Stimulated activated memory B cell treated with anti-CD40 and anti-IgM and Interleukin-4, amounts not matched to agents 10 μg/mL and 1 μg/mL and 100 μg/mL, for 72 hours (primary cell): ENCODE measurements at regions not wholly inside any gene's neighbourhood (a gene's known extent, or its start where the extent isn't known, plus 50 kb on each side); places are given as distances from the start of the nearest gene placed in this dataset.
"Not testable (repeated sequence)": the region's sequence is repeated elsewhere in the genome, so short reads cannot be mapped to it uniquely, and the experiment has no call there.

ENCODE experiments used
- ATAC-seq: fragments of 150-1000 bp; cut with Tn5 transposase; 2 replicates; pipeline ENCODE4 v1.10.0; 2021
- H3K27ac Mint-ChIP-seq: one replicate; pipeline ENCODE4 v1.8.0; 2022; ENCODE audit warnings: mild to moderate bottlenecking, mixed read lengths
- H3K27me3 Mint-ChIP-seq: one replicate; pipeline ENCODE4 v1.8.0; 2022; ENCODE audit warnings: mixed read lengths
- H3K36me3 Mint-ChIP-seq: one replicate; pipeline ENCODE4 v1.8.0; 2022; ENCODE audit warnings: mixed read lengths
- H3K4me1 Mint-ChIP-seq: one replicate; pipeline ENCODE4 v1.8.0; 2022; ENCODE audit warnings: mixed read lengths
- H3K4me3 Mint-ChIP-seq: one replicate; pipeline ENCODE4 v1.8.0; 2022; ENCODE audit warnings: mild to moderate bottlenecking, moderate library complexity, mixed read lengths
- H3K9me3 Mint-ChIP-seq: one replicate; pipeline ENCODE4 v1.8.0; 2022; ENCODE audit warnings: mixed read lengths

DNA sequence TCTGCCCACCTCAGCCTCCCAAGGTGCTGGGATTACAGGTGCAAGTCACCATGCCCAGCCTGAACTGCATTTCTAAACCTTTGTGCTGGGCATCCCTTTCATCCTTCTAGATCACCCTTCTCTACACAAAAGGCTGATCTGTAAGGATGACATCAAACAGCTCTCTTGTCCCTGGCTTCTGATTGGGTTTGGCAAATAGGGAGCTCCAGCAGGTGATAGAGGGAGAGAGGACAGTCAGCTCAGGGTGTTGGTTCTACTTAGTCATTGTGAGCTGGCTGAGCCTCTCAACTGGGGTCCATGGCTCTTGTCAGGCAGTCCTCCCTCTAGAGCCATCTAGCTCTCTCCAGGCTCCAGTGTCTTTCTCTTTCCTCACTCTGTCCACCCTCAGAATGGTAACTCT, 237.6 kb upstream of the JARID2 start:
- H3K4me1 Mint-ChIP-seq, result peaks cover 7% of the 10 kb centered on the region
- H3K27me3 Mint-ChIP-seq, result no peaks in the 10 kb centered on the region
- no peaks in the 10 kb centered on the region for H3K36me3 Mint-ChIP-seq
- ATAC-seq, result no peak
- H3K27ac Mint-ChIP-seq, result no peak overlapping the region
- no peak overlapping the region for H3K4me3 Mint-ChIP-seq
- no peaks in the 10 kb centered on the region for H3K9me3 Mint-ChIP-seq

DNA sequence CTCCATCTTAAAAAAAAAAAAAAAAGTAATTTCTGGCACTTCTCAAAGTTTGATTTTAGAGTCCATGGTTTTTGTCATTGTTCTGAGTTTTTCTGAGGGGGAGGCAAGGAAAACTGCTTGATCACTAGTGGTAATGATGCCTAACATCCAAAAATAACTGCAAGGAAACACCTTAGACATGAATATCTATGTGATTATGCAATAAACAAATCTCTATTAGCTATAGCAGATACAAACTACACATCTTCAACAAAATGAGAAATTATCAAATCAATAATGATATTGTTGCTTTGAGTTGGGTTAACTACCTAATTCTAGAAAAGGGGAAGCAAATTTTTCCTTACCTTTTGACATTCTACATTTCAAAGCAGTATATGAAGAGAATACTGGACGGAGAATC, 230.9 kb upstream of the JARID2 start:
- no peaks in the 10 kb centered on the region for H3K9me3 Mint-ChIP-seq
- ATAC-seq, result no peak
- H3K4me1 Mint-ChIP-seq, result peaks cover 16% of the 10 kb centered on the region
- H3K27ac Mint-ChIP-seq, result no peak overlapping the region
- H3K36me3 Mint-ChIP-seq, result no peaks in the 10 kb centered on the region
- no peaks in the 10 kb centered on the region for H3K27me3 Mint-ChIP-seq
- H3K4me3 Mint-ChIP-seq, result no peak overlapping the region

DNA sequence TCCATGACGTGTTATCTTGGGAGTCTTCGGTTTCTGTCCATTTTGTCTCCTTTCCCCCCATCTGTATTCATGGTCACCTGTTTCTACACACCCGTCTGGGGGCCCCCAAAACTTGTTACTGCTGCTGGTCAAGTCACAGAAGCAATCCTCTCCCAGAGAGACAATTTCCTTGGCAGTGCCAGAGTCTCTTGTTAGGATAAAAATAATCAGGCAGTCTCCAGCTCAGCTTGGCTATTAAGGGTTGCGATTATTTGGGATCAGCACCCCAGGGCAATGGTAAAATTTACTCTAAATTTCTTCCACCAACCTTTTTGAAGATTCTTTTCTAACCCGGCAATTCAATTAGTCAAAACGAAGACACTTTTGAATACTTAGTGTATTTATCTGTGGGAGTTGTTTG, 229.1 kb upstream of the JARID2 start:
- Mint-ChIP-seq H3K27ac (no peak overlapping the region), H3K36me3 (no peaks in the 10 kb centered on the region), H3K4me1 (peaks cover 21% of the 10 kb centered on the region), H3K9me3 (no peaks in the 10 kb centered on the region), H3K4me3 (no peak overlapping the region), H3K27me3 (peaks cover 5% of the 10 kb centered on the region)
- ATAC-seq, result no peak

DNA sequence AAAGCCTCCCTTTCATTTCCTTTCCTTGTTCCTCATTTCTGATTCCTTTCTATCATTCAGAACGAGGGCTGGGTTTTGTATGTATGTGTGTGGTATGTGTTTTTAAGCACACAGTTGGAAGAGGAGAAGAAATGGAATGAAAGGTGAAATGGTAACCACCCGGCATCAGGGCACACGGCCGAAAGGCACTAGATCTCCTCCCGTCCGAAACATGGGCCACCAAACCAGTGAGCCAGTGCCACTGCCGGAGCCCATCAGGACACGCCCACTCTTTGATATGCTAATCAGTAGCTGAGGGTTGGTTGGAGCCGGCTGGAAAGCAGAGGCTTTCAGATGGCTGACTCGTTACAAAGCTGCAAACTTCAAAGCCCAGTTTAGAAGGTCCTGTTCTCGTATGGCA, 228.6 kb upstream of the JARID2 start:
- peaks cover 26% of the 10 kb centered on the region for H3K4me1 Mint-ChIP-seq
- H3K36me3 Mint-ChIP-seq, result no peaks in the 10 kb centered on the region
- no peaks in the 10 kb centered on the region for H3K9me3 Mint-ChIP-seq
- no peak overlapping the region for H3K27ac Mint-ChIP-seq
- no peak overlapping the region for H3K4me3 Mint-ChIP-seq
- peaks cover 8% of the 10 kb centered on the region for H3K27me3 Mint-ChIP-seq
- ATAC-seq, result no peak

DNA sequence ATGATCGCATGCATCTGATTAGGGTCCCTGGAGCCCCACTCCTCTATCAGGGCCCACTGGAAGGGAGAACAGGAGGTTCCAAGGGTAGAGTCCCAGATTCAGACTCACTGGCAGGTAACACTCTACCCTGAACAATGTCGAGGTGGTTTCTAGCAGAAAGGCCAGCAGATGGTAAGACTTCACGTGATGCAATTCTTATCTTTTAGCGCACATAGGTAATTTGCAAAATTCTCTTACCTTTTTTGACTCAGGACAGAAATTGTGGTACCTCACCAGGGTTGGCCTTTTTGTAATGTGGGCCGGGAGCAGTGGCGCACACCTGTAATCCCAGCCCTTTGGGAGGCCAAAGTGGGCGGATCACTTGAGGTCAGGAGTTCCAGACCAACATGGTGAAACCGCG, 228.1 kb upstream of the JARID2 start:
- Mint-ChIP-seq H3K4me3 (no peak overlapping the region), H3K9me3 (no peaks in the 10 kb centered on the region), H3K27ac (no peak overlapping the region)

DNA sequence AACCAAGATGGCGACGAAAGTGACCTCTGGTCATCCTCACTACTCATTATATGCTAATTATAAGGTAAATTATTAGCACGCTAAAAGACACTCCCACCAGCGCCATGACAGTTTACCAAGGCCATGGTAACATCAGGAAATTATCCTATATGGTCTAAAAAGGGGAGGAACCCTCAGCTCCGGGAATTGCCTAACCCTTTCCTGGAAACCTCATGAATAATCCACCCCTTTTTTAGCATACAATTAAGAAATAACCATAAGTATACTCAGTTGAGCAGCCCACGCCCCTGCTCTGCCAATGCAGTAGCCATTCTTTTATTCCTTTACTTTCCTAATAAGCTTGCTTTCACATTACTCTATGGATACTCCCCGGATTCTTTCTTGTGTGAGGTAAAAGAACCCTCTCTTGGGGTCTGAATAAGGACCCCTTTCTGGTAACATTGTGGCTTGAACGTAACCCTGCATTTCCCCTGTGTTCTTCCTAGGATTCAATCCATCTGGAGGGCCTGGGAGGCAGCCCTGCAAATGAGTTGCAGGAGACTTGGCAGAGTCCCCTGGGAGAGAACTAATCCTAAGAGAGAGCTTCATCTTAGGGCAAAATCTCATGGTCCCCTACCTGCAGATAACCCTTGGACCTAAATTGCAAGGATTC, 225.6 kb upstream of the JARID2 start:
- peaks cover 8% of the 10 kb centered on the region for H3K27me3 Mint-ChIP-seq
- ATAC-seq, result no peak
- no peak overlapping the region for H3K27ac Mint-ChIP-seq

More for the DNA sequence above, 228.1 kb upstream of the JARID2 start:
- peaks cover 8% of the 10 kb centered on the region for H3K27me3 Mint-ChIP-seq
- ATAC-seq, result no peak
- no peaks in the 10 kb centered on the region for H3K36me3 Mint-ChIP-seq
- peaks cover 27% of the 10 kb centered on the region for H3K4me1 Mint-ChIP-seq

DNA sequence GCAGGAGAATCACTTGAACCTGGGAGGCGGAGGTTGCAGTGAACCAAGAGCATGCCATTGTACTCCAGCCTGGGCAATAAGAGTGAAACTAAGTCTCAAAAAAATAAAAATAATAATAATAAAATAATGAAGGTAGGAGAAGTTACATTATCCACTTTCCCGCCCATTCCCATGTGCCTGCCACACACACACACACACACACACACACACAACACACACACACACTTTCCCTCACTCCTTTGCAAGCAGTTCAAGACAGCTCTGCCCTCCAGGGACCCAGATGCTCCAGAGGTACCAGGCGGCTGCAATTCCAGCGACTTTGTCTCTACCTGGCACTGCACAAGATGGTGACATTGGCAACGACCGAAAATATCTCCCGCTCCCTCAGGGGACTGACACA, 224.8 kb upstream of the JARID2 start:
- no peak for ATAC-seq
- no peak overlapping the region for H3K27ac Mint-ChIP-seq
- no peaks in the 10 kb centered on the region for H3K9me3 Mint-ChIP-seq
- H3K27me3 Mint-ChIP-seq, result peaks cover 8% of the 10 kb centered on the region
- peaks cover 37% of the 10 kb centered on the region for H3K4me1 Mint-ChIP-seq
- H3K4me3 Mint-ChIP-seq, result no peak overlapping the region
- no peaks in the 10 kb centered on the region for H3K36me3 Mint-ChIP-seq

More for the DNA sequence above, 225.6 kb upstream of the JARID2 start:
- H3K4me3 Mint-ChIP-seq, result no peak overlapping the region
- H3K9me3 Mint-ChIP-seq, result no peaks in the 10 kb centered on the region
- no peaks in the 10 kb centered on the region for H3K36me3 Mint-ChIP-seq
- peaks cover 37% of the 10 kb centered on the region for H3K4me1 Mint-ChIP-seq

DNA sequence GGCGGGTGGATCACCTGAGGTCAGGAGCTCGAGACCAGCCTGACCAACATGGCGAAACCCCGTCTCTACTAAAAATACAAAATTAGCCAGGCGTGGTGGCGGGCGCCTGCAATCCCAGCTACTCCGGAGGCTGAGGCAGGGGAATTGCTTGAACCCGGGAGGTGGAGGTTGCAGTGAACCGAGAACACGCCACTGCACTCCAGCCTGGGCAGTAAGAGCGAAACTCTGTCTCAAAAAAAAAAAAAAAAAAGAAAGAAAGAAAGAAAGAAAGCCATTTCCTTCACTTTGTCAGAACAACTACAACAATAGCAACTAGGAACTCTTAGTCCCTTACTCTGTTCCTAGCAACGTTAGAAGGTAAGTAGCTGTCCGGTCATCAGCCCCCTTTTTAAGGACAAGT, 222.9 kb upstream of the JARID2 start:
- H3K4me1 Mint-ChIP-seq, result peaks cover 27% of the 10 kb centered on the region
- peak overlapping the region; percentile 60 for H3K4me3 Mint-ChIP-seq
- not testable (repeated sequence) for H3K27me3 Mint-ChIP-seq, H3K9me3 Mint-ChIP-seq, H3K36me3 Mint-ChIP-seq
- peak; percentile 71 for ATAC-seq
- H3K27ac Mint-ChIP-seq, result peak overlapping the region; percentile 93

DNA sequence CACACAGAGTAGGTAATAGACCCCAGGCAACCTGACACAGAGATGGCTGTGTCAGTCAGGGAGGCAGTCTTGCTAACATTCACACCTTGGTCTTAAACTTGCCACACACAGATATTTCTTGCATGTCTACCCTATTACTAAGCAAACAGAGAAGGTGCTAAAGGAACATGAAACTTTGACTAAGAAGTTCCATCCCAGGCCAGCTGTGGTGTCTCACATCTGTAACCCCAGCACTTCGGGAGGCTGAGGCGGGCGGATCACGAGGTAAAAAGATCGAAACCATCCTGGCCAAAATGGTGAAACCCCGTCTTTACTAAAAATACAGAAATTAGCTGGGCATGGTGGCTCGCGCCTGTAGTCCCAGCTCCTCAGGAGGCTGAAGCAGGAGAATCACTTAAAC, 222.4 kb upstream of the JARID2 start:
- H3K27me3 Mint-ChIP-seq, result peaks cover 8% of the 10 kb centered on the region
- H3K36me3 Mint-ChIP-seq, result no peaks in the 10 kb centered on the region
- H3K27ac Mint-ChIP-seq, result peak overlapping the region; percentile 93
- H3K4me1 Mint-ChIP-seq, result peaks cover 24% of the 10 kb centered on the region
- H3K9me3 Mint-ChIP-seq, result peaks cover 2% of the 10 kb centered on the region
- ATAC-seq, result peak; percentile 94
- H3K4me3 Mint-ChIP-seq, result peak overlapping the region; percentile 60

DNA sequence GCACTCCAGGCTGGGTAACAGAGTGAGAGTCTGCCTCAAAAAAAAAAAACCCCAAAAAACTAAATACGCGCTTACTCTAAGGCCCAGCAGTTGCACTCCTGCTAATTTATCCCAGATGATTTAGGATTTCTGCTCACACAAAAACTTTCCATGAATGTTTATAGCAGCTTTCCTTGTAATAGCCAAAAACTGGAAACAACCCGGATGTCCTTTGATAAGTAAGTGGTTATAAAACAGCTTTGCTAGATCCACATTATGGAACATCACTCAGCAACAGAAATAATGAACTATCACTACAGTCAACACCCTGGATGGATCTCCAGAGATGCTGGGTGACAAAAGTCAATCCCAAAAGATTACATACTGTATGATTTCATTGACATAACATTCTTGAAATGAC, 220.4 kb upstream of the JARID2 start:
- H3K9me3 Mint-ChIP-seq, result peaks cover 2% of the 10 kb centered on the region
- H3K4me1 Mint-ChIP-seq, result peaks cover 21% of the 10 kb centered on the region
- no peak for ATAC-seq
- no peak overlapping the region for H3K4me3 Mint-ChIP-seq
- no peak overlapping the region for H3K27ac Mint-ChIP-seq
- no peaks in the 10 kb centered on the region for H3K36me3 Mint-ChIP-seq
- H3K27me3 Mint-ChIP-seq, result peaks cover 8% of the 10 kb centered on the region

DNA sequence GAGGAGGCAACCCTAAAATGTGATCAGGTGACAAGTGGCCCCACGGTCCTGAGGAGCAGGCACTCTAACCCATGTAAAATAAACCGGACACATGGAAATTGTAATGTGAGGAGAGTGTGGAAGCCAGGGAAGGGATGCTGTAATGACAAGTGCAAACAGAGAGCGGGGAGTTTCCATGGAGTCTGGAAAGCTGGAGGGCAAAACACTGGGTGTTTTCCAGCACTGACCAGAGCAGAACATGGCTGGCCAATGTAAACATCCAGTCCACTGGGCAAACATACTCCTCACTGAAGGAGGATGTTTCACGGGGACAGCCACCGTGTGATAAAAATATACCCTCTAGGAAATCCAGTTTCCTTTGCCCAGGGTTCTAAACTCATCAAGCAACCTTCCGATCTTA, 219.0 kb upstream of the JARID2 start:
- H3K4me3 Mint-ChIP-seq, result no peak overlapping the region
- ATAC-seq, result no peak
- peaks cover 5% of the 10 kb centered on the region for H3K9me3 Mint-ChIP-seq
- H3K27me3 Mint-ChIP-seq, result peaks cover 3% of the 10 kb centered on the region
- H3K36me3 Mint-ChIP-seq, result no peaks in the 10 kb centered on the region
- peaks cover 21% of the 10 kb centered on the region for H3K4me1 Mint-ChIP-seq
- H3K27ac Mint-ChIP-seq, result no peak overlapping the region

DNA sequence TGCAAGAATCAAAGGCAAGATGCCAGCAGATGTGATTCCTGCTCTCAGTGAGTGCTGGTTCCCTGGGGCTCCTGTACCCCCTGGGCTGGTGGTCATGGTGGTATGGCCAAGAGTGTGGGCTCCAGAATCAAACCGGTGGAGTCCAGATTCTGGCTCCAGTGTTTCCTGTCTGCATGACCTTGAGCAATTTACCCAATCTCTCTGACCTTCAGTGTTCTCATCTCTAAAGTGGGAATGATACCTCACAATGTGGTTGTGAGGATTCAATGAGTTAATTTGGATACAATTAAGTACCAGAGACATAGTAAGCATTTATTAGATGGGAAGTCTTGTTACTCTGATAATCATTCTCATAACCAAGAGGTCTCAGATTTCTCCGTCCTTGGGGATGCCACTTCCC, 218.4 kb upstream of the JARID2 start:
- no peak for ATAC-seq
- H3K4me3 Mint-ChIP-seq, result no peak overlapping the region
- H3K9me3 Mint-ChIP-seq, result peaks cover 5% of the 10 kb centered on the region
- peak overlapping the region; percentile 26 for H3K27ac Mint-ChIP-seq
- H3K27me3 Mint-ChIP-seq, result no peaks in the 10 kb centered on the region
- peaks cover 18% of the 10 kb centered on the region for H3K4me1 Mint-ChIP-seq
- no peaks in the 10 kb centered on the region for H3K36me3 Mint-ChIP-seq

DNA sequence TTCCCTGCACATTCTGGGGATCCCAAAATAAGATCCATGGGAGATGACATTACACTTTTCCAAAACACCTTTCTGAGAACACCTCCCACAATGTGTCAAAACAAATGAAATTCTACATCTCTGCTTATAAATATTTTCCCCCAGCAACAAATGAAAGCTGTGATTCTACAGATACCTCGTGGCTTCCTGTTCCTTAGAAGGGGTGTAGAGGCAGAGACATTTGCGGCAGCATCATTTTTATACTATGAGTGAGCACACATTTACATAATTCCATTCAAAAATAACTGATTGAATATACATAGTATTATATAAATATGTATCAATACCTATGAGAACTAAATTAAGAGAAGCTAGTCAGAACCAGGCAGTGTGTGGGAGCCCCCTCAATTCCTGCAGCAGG, 213.9 kb upstream of the JARID2 start:
- H3K36me3 Mint-ChIP-seq, result no peaks in the 10 kb centered on the region

DNA sequence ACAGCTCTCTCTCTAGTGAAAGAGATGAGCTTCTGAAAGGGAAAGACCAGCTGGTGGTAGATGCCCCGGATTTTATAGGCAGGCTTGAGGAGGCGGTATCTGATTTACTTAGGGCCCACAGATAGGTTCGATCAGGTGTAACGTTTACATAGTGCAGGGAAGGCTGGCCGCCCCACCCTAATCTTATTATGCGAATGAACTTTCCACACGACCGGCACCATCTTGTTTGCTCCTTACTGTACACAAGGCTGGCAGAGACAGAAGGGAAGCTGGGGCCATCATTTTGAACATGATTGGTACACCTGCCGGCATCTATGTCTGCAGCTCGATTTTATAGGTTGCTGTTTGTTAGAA, 212.0 kb upstream of the JARID2 start:
- Mint-ChIP-seq H3K9me3 (peaks cover 3% of the 10 kb centered on the region), H3K4me3 (no peak overlapping the region), H3K36me3 (no peaks in the 10 kb centered on the region), H3K4me1 (peaks cover 11% of the 10 kb centered on the region), H3K27ac (no peak overlapping the region), H3K27me3 (no peaks in the 10 kb centered on the region)
- no peak for ATAC-seq

More for the DNA sequence above, 213.9 kb upstream of the JARID2 start:
- no peak for ATAC-seq
- Mint-ChIP-seq H3K9me3 (peaks cover 5% of the 10 kb centered on the region), H3K4me3 (no peak overlapping the region), H3K4me1 (peaks cover 10% of the 10 kb centered on the region), H3K27me3 (no peaks in the 10 kb centered on the region), H3K27ac (peak overlapping the region; percentile 67)

DNA sequence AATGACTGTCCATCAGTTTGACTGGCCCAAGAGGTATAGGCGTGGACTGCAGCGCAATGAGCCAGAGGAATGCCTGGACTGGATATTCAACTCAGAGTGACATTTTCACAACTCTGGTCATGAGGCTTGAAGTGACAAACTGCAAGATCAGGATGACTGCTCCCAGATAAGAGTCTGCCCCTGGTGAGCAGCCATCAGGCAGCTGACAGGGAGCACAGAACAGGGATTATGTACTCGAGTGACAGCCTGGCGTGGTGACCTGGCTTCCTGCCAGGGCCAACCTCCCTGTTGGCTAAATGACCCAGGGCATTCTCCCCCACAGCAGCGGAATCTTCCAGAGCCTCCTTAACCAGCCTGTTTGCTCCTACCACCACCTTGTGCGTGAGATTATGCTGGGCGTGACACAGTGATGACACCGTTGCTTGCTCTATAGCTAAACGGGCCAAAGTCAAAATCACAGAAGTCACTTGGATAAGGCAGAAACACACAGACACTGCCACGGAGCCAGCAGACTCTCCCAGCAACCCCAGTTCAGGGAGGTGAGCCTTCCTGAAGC, 209.1 kb upstream of the JARID2 start:
- Mint-ChIP-seq H3K27me3 (no peaks in the 10 kb centered on the region), H3K4me1 (peaks cover 6% of the 10 kb centered on the region), H3K36me3 (no peaks in the 10 kb centered on the region), H3K4me3 (no peak overlapping the region), H3K27ac (no peak overlapping the region), H3K9me3 (peaks cover under 1% of the 10 kb centered on the region)
- no peak for ATAC-seq

DNA sequence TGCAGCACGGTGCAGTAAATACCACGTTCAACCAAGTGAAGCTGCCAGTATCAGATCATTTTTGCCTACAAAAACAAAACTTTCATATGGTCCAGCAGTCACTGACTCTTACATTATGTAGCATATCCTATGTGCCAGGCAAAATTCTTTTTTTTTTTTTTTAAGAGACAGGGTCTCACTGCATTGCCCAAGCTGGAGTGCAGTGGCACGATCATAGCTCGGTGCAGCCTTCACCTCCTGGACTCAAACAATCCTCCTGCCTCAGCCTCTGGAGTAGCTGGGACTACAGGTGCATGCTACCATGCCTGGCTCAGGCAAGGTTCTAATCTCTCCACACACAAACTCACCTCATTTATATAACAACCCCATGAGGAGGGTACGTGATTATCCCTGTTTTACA, 208.6 kb upstream of the JARID2 start:
- no peak for ATAC-seq
- H3K36me3 Mint-ChIP-seq, result no peaks in the 10 kb centered on the region
- H3K4me3 Mint-ChIP-seq, result no peak overlapping the region
- H3K27me3 Mint-ChIP-seq, result no peaks in the 10 kb centered on the region
- no peak overlapping the region for H3K27ac Mint-ChIP-seq
- no peaks in the 10 kb centered on the region for H3K9me3 Mint-ChIP-seq
- H3K4me1 Mint-ChIP-seq, result peaks cover 4% of the 10 kb centered on the region
